Activated naive CD4-positive, alpha-beta T cell treated with Interleukin-2 at 50 U/mL for 16 hours (primary cell): ENCODE measurements at regions not wholly inside any gene's neighbourhood (a gene's known extent, or its start where the extent isn't known, plus 50 kb on each side); places are given as distances from the start of the nearest gene placed in this dataset.
A peak's percentile ranks its signal among the peaks of the same experiment; 100 is the strongest.

Experiments
- DNase-seq: peaks from one replicate; pipeline ENCODE4 v3.0.0-alpha.2; 2020

DNA sequence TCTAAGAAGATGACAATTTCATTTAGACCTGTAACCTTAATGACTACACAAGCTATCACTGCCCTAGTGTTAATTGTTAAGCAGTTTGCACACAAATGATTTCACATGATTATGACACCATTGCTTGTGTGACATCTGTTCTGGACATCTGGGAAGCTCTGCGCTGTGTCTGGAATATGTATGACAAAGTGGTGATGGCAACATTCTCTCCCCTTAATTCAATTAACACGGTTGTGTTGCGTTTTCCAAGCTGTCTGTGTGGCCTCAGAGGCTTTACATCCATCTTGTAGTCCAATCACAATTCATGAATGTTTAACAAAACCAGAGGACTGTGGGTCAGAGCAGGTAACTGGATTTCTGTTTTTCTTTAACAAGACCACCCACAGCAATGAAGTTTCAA lies 204.4 kb downstream of the COG6 start:
- no peak for DNase-seq

DNA sequence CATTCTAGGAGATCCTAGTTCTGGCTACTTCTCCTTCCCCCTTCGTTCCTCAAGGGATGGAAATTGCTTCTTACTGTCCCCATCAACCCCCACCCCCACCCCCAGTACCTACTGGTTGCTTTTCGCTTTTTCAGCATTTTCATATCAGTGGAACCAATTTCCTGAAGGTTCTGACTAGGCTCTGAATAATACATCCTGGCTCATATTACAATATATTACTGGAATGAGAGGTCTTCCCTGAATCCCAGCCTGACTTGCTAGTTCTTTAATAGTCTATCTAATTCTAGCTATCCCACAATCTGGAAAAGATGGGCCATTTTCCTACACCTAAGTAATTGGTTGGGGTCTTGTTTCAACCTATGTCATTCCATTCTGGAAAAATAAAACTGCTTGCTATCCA lies 207.4 kb downstream of the COG6 start:
- no peak for DNase-seq

- DNase-seq = no peak
Measured at GRCh38 chr13:39864221-39864620, 208.8 kb downstream of the COG6 start.

- DNase-seq = no peak
Measured at GRCh38 chr13:39866722-39867121, 211.3 kb downstream of the COG6 start.

GRCh38 chr13:39867807-39868206 lies 212.3 kb downstream of the COG6 start:
- DNase-seq = no peak

- DNase-seq = no peak
Measured at GRCh38 chr13:39870197-39870747, 214.8 kb downstream of the COG6 start.

GRCh38 chr13:39874331-39875053 lies 219.0 kb downstream of the COG6 start:
- DNase-seq = no peak

- no peak for DNase-seq
Measured at GRCh38 chr13:39875111-39875987, 219.9 kb downstream of the COG6 start.

- no peak for DNase-seq
Measured at GRCh38 chr13:39876258-39876657, 220.8 kb downstream of the COG6 start.

GRCh38 chr13:39877134-39877533 lies 221.7 kb downstream of the COG6 start:
- DNase-seq = no peak

DNA sequence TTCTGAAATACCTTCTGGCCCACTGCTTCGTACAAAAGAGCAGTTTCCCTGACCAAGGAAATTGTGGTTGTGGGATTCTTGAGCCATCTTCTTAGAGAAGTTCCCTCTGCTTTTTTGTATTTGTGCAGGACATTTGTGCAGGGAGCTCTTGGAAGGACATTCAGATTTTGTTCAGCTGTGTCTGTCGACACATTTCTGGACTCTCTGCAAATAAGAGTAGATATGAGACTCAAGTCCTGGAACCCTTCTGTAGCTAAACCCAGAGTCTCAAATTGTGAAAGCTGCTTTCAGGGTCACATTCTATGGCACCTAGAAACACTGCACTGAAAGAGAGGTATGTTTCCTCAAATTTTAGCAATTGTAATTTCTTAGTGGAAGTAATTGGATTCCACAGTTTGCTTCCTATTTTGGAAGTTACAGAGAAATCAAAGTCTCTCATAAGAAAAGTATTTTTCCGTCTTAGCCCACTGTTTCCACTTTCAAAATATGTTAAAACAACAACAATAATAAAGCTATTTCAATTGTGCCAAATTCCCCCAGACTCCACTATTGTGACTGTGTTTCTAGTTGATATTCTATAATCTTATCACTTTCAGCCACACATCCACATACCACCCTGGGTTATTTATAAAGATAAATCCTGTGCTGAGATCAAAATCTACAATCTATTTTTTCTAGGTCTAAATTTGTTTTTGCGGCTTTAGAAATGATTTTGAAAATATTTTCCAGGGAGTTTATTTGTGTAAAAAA lies 224.0 kb downstream of the COG6 start:
- DNase-seq = no peak

- DNase-seq = no peak
Measured at GRCh38 chr13:39881383-39881782, 225.9 kb downstream of the COG6 start.

- DNase-seq = no peak
Measured at GRCh38 chr13:39881887-39882286, 226.4 kb downstream of the COG6 start.

DNA sequence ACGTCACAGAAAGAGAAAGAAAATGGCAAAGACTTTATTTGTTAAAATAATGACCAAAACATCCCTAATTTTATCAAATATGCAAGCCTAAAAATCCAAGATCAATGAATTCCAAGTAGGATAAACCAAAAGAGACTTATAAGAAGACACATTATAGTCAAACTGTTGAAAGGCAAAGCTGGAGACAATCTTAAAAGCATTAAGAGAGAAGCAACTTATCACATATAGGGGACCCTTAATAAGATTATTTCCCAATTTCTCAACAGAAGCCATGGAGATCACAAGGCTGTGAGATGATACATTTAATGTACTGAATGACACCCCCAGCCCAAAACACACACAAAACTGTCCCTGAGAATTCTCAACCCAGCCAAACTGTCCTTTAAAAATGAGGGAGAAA lies 228.7 kb downstream of the COG6 start:
- no peak for DNase-seq

- no peak for DNase-seq
Measured at GRCh38 chr13:39886336-39886735, 230.9 kb downstream of the COG6 start.

- DNase-seq = no peak
Measured at GRCh38 chr13:39887387-39887786, 231.9 kb downstream of the COG6 start.

GRCh38 chr13:39888865-39889810 lies 233.7 kb downstream of the COG6 start:
- no peak for DNase-seq

GRCh38 chr13:39890537-39890936 lies 235.1 kb downstream of the COG6 start:
- DNase-seq = no peak

DNA sequence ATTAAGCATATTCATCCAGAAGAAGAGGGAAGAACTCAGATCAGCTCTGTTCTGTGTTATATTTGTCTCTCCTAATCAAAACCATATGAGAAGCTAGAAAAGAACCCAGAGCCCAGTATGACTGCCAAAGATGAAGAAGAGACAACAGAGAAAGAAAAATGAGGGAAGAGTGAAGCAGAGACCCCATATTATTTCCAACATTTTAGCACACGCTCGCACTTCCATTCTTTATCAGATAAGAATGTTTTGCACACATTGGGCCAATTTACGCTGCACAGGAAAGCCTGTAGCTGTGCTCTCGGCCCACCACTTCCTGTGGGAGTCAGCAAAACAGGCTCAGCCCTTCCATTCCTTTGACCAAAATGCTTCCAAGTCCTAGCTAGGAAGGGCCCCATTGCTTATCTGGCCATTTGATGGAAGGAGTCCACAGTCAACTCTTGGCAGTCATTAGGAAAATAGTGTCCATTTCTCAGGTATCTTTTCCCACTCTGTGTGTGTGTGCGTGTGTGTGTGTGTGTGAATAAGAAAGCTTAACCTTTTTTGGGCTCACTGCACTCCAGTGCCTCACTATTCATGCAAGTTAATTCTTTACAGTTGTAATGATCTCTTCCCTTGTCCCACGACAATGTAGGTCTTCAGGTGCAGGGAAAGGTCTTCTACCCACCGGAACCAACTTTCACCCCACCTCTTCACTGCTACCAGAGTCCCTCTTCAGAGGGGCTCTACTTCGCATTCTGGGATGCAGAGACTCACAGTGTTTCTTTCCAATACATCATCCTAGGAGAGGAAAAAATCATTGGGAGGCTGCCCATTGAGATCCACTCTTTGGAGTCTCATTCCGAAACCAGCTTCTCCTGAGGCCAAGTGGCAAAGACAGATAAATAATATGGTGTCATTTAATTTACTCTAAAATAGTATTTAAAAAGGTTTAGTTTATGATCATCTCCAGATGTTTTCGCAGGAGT lies 237.5 kb downstream of the COG6 start:
- peak; percentile 10 for DNase-seq

- DNase-seq = no peak
Measured at GRCh38 chr13:39893808-39894207, 238.3 kb downstream of the COG6 start.

- DNase-seq = no peak
Measured at GRCh38 chr13:39894586-39894985, 239.1 kb downstream of the COG6 start.
